Neural progenitor cell (in vitro differentiated cells): ENCODE measurements at regions not wholly inside any gene's neighbourhood (a gene's known extent, or its start where the extent isn't known, plus 50 kb on each side); places are given as distances from the start of the nearest gene placed in this dataset.

Source experiments
- DNase-seq: peaks from one replicate; pipeline ENCODE4 v3.0.0-alpha.2; 2016; ENCODE audit warnings: low spot score
- H2AFZ ChIP-seq: fragments of 200-600 bp; sonication (generic); replicated peaks from 2 replicates; pipeline ENCODE4 v1.6.1; 2016; ENCODE audit warnings: antibody characterized with exemption
- H3F3A ChIP-seq: fragments of 200-600 bp; sonication (generic); 2 replicates; pipeline ENCODE4 v1.6.1; 2016; ENCODE audit warnings: antibody characterized with exemption, low read depth
- H3K27ac ChIP-seq: fragments of 200-600 bp; sonication (generic); 2 replicates; pipeline ENCODE4 v1.5.1; 2016; ENCODE audit warnings: mild to moderate bottlenecking
- H3K27me3 ChIP-seq: fragments of 200-600 bp; sonication (generic); 2 replicates; pipeline ENCODE4 v1.6.1; 2016; ENCODE audit warnings: mild to moderate bottlenecking, moderate library complexity
- H3K36me3 ChIP-seq: fragments of 200-600 bp; sonication (generic); 2 replicates; pipeline ENCODE4 v1.5.1; 2016
- H3K4me1 ChIP-seq: fragments of 200-600 bp; sonication (generic); 2 replicates; pipeline ENCODE4 v1.6.1; 2016; ENCODE audit warnings: mixed run types
- H3K4me2 ChIP-seq: fragments of 200-600 bp; sonication (generic); 2 replicates; pipeline ENCODE4 v1.6.1; 2016
- H3K4me3 ChIP-seq: fragments of 200-600 bp; sonication (generic); 2 replicates; pipeline ENCODE4 v1.5.1; 2016
- H3K79me2 ChIP-seq: fragments of 200-600 bp; sonication (generic); 2 replicates; pipeline ENCODE4 v1.6.1; 2016; ENCODE audit warnings: low read depth
- H3K9ac ChIP-seq: fragments of 200-600 bp; sonication (generic); 2 replicates; pipeline ENCODE4 v1.6.1; 2016
- H3K9me3 ChIP-seq: fragments of 200-600 bp; sonication (generic); 2 replicates; pipeline ENCODE4 v1.5.1; 2016; ENCODE audit warnings: low read depth
- H4K20me1 ChIP-seq: fragments of 200-600 bp; sonication (generic); 2 replicates; pipeline ENCODE4 v1.6.1; 2016; ENCODE audit warnings: low read depth
- H3K27ac Mint-ChIP-seq: 3 replicates; pipeline ENCODE4 v1.8.0; 2021; ENCODE audit warnings: mixed read lengths
- H3K27me3 Mint-ChIP-seq: 2 replicates; pipeline ENCODE4 v1.8.0; 2022; ENCODE audit warnings: low read depth, mild to moderate bottlenecking, inconsistent platforms, moderate library complexity, mixed read lengths; ENCODE audit not compliant: insufficient read depth
- H3K36me3 Mint-ChIP-seq: 3 replicates; pipeline ENCODE4 v1.8.0; 2021; ENCODE audit warnings: mixed read lengths
- H3K4me1 Mint-ChIP-seq: 3 replicates; pipeline ENCODE4 v1.8.0; 2021; ENCODE audit warnings: mixed read lengths
- H3K4me3 Mint-ChIP-seq: 3 replicates; pipeline ENCODE4 v1.8.0; 2021; ENCODE audit warnings: mild to moderate bottlenecking, moderate library complexity, mixed read lengths
- H3K9me3 Mint-ChIP-seq: 3 replicates; pipeline ENCODE4 v1.8.0; 2020; ENCODE audit warnings: mixed read lengths
- CTCF ChIP-seq: fragments of 200-600 bp; sonication (generic); IDR thresholded peaks from 2 replicates; pipeline ENCODE4 v1.5.1; 2017; ENCODE audit warnings: antibody characterized with exemption, mild to moderate bottlenecking
- EZH2 ChIP-seq: fragments of 200-600 bp; sonication (generic); IDR thresholded peaks from 2 replicates; pipeline ENCODE4 v1.6.1; 2017; ENCODE audit warnings: antibody characterized with exemption, mild to moderate bottlenecking, moderate library complexity
- EZH2phosphoT487 ChIP-seq: fragments of 200-600 bp; sonication (generic); IDR thresholded peaks from 2 replicates; pipeline ENCODE4 v1.6.1; 2017; ENCODE audit warnings: antibody characterized with exemption

- peak overlapping the region; percentile 63 for H2AFZ ChIP-seq
- H3K4me3 Mint-ChIP-seq: no peak overlapping the region
- no peak overlapping the region for H3K4me2 ChIP-seq
- no peaks in the 10 kb centered on the region for H3F3A ChIP-seq
- H3K27me3 ChIP-seq: no peaks in the 10 kb centered on the region
- H3K4me3 ChIP-seq: no peak overlapping the region
- no peaks in the 10 kb centered on the region for H4K20me1 ChIP-seq
- H3K4me1 Mint-ChIP-seq: peaks cover 14% of the 10 kb centered on the region
- no peak for DNase-seq
- no peaks in the 10 kb centered on the region for H3K9me3 Mint-ChIP-seq
- H3K27ac Mint-ChIP-seq: no peak overlapping the region
- H3K27me3 Mint-ChIP-seq: no peaks in the 10 kb centered on the region
- H3K9ac ChIP-seq: no peak overlapping the region
- peaks cover 23% of the 10 kb centered on the region for H3K4me1 ChIP-seq
- H3K36me3 Mint-ChIP-seq: no peaks in the 10 kb centered on the region
- H3K79me2 ChIP-seq: no peaks in the 10 kb centered on the region
- H3K9me3 ChIP-seq: no peaks in the 10 kb centered on the region
- no peak overlapping the region for H3K27ac ChIP-seq
- no peaks in the 10 kb centered on the region for H3K36me3 ChIP-seq
- TF ChIP-seq CTCF: no peak
- TF ChIP-seq EZH2phosphoT487: no peak
Measured at GRCh38 chr12:69062621-69063237, 129.8 kb upstream of the CPM start.

- Histone ChIP-seq H3K4me2 (no peak overlapping the region), H3K4me1 (peaks cover 23% of the 10 kb centered on the region), H3F3A (no peaks in the 10 kb centered on the region), H3K9me3 (no peaks in the 10 kb centered on the region), H3K36me3 (no peaks in the 10 kb centered on the region), H3K79me2 (no peaks in the 10 kb centered on the region), H2AFZ (no peak overlapping the region), H3K9ac (no peak overlapping the region), H3K27ac (no peak overlapping the region), H3K27me3 (no peaks in the 10 kb centered on the region), H4K20me1 (no peaks in the 10 kb centered on the region), H3K4me3 (no peak overlapping the region)
- no peak for TF ChIP-seq CTCF
- TF ChIP-seq EZH2: no peak
- no peak for TF ChIP-seq EZH2phosphoT487
- no peaks in the 10 kb centered on the region for H3K36me3 Mint-ChIP-seq
- no peak overlapping the region for H3K4me3 Mint-ChIP-seq
- DNase-seq: no peak
- peaks cover 14% of the 10 kb centered on the region for H3K4me1 Mint-ChIP-seq
- no peaks in the 10 kb centered on the region for H3K9me3 Mint-ChIP-seq
- H3K27ac Mint-ChIP-seq: no peak overlapping the region
- H3K27me3 Mint-ChIP-seq: no peaks in the 10 kb centered on the region
Measured at GRCh38 chr12:69064734-69065443, 131.9 kb upstream of the CPM start.

- H3K27ac Mint-ChIP-seq: no peak overlapping the region
- Histone ChIP-seq H3K9me3 (no peaks in the 10 kb centered on the region), H3K4me1 (peaks cover 23% of the 10 kb centered on the region), H3K4me2 (no peak overlapping the region), H3K9ac (no peak overlapping the region), H4K20me1 (no peaks in the 10 kb centered on the region), H2AFZ (no peak overlapping the region), H3K4me3 (no peak overlapping the region), H3F3A (no peaks in the 10 kb centered on the region), H3K79me2 (no peaks in the 10 kb centered on the region), H3K27me3 (no peaks in the 10 kb centered on the region), H3K36me3 (no peaks in the 10 kb centered on the region), H3K27ac (no peak overlapping the region)
- no peaks in the 10 kb centered on the region for H3K36me3 Mint-ChIP-seq
- no peaks in the 10 kb centered on the region for H3K27me3 Mint-ChIP-seq
- DNase-seq: no peak
- peaks cover 14% of the 10 kb centered on the region for H3K4me1 Mint-ChIP-seq
- TF ChIP-seq EZH2phosphoT487: no peak
- TF ChIP-seq EZH2: no peak
- no peak for TF ChIP-seq CTCF
- no peaks in the 10 kb centered on the region for H3K9me3 Mint-ChIP-seq
- H3K4me3 Mint-ChIP-seq: no peak overlapping the region
Measured at GRCh38 chr12:69065775-69066174, 132.8 kb upstream of the CPM start.
